ENCODE measurements at regions not wholly inside any gene's neighbourhood (a gene's known extent, or its start where the extent isn't known, plus 50 kb on each side); places are given as distances from the start of the nearest gene placed in this dataset.
A peak's percentile ranks its signal among the peaks of the same experiment; 100 is the strongest.

- no peak for DNase-seq (ENCODE audit: extremely low spot score, unreplicated experiment)
- H3K9me3 Mint-ChIP-seq (ENCODE audit: unreplicated experiment): no peaks in the 10 kb centered on the region
- no peaks in the 10 kb centered on the region for H3K27me3 Mint-ChIP-seq (ENCODE audit: unreplicated experiment)
- TF ChIP-seq, protein P1, sequence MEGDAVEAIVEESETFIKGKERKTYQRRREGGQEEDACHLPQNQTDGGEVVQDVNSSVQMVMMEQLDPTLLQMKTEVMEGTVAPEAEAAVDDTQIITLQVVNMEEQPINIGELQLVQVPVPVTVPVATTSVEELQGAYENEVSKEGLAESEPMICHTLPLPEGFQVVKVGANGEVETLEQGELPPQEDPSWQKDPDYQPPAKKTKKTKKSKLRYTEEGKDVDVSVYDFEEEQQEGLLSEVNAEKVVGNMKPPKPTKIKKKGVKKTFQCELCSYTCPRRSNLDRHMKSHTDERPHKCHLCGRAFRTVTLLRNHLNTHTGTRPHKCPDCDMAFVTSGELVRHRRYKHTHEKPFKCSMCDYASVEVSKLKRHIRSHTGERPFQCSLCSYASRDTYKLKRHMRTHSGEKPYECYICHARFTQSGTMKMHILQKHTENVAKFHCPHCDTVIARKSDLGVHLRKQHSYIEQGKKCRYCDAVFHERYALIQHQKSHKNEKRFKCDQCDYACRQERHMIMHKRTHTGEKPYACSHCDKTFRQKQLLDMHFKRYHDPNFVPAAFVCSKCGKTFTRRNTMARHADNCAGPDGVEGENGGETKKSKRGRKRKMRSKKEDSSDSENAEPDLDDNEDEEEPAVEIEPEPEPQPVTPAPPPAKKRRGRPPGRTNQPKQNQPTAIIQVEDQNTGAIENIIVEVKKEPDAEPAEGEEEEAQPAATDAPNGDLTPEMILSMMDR (IDR thresholded peaks at IDR 0.05): no peak
- H3K4me1 Mint-ChIP-seq (ENCODE audit: unreplicated experiment): peaks cover 28% of the 10 kb centered on the region
- no peak overlapping the region for H3K27ac Mint-ChIP-seq (ENCODE audit: unreplicated experiment)
- no peak overlapping the region for H3K4me3 Mint-ChIP-seq (ENCODE audit: unreplicated experiment)
- H3K36me3 Mint-ChIP-seq (ENCODE audit: unreplicated experiment): peaks cover 15% of the 10 kb centered on the region
These were observed 61.7 kb downstream of the TET3 start for GRCh38 chr2:74046441-74046840.

DNA sequence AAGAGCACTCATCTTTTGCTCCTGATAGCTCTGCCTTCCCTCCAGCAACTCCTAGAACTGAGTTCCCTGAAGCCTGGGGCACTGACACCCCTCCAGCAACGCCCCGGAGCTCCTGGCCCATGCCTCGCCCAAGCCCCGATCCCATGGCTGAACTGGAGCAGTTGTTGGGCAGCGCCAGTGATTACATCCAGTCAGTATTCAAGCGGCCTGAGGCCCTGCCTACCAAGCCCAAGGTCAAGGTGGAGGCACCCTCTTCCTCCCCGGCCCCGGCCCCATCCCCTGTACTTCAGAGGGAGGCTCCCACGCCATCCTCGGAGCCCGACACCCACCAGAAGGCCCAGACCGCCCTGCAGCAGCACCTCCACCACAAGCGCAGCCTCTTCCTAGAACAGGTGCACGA is 62.4 kb downstream of the TET3 start:
- no peak for DNase-seq (ENCODE audit: extremely low spot score, unreplicated experiment)
- TF ChIP-seq, protein P1 (IDR thresholded peaks at IDR 0.05): no peak
- Mint-ChIP-seq H3K4me3 (ENCODE audit: unreplicated experiment) (no peak overlapping the region), H3K27ac (ENCODE audit: unreplicated experiment) (no peak overlapping the region), H3K9me3 (ENCODE audit: unreplicated experiment) (no peaks in the 10 kb centered on the region), H3K4me1 (ENCODE audit: unreplicated experiment) (peaks cover 28% of the 10 kb centered on the region), H3K36me3 (ENCODE audit: unreplicated experiment) (peaks cover 15% of the 10 kb centered on the region), H3K27me3 (ENCODE audit: unreplicated experiment) (no peaks in the 10 kb centered on the region)

DNA sequence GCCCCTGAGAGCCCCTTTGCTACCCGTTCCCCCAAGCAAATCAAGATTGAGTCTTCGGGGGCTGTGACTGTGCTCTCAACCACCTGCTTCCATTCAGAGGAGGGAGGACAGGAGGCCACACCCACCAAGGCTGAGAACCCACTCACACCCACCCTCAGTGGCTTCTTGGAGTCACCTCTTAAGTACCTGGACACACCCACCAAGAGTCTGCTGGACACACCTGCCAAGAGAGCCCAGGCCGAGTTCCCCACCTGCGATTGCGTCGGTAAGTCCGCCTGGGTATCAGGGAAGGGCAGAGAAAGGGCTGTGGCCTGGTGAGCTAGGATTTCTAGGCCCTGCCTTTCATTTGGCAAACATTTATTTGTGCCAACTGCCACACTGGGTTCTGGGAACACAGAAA is 63.4 kb downstream of the TET3 start:
- Mint-ChIP-seq H3K4me3 (ENCODE audit: unreplicated experiment) (no peak overlapping the region), H3K27ac (ENCODE audit: unreplicated experiment) (no peak overlapping the region), H3K27me3 (ENCODE audit: unreplicated experiment) (no peaks in the 10 kb centered on the region), H3K4me1 (ENCODE audit: unreplicated experiment) (peaks cover 23% of the 10 kb centered on the region), H3K36me3 (ENCODE audit: unreplicated experiment) (peaks cover 16% of the 10 kb centered on the region), H3K9me3 (ENCODE audit: unreplicated experiment) (no peaks in the 10 kb centered on the region)
- TF ChIP-seq, protein P1 (IDR thresholded peaks at IDR 0.05): no peak
- DNase-seq (ENCODE audit: extremely low spot score, unreplicated experiment): peak; percentile 48

DNA sequence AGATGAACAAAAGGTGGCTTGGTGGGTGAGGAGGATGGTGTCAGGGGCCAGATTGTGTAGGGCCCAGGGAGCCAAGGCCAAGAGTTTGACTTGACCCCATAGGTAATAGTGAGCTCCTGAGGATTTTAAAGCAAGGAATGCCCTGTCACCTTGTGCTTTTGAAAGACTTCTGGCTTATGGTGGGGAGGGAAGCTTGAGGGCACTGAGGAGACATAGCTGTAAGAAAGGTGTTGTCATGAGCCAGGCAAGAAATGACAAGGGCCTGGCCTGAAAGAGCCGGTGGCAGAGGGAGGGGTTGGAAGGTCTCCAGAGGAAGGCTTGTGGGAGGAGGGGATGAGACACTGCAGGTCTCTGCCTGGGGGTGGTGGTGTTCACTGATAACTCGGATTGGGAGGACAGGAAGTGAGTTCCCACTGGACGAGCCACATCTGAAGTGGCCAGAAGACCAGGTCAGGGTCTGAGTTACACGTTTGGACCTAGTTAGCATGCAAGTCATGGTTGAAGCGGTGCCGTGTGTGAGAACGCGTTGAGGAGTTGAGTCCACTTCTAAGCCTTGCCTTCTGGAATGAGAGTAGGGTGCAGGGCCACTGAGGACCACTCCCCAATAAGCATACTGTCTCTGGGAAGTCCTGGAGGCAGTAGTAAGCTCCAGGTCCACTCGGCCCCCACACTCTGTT is 64.3 kb downstream of the TET3 start:
- H3K9me3 Mint-ChIP-seq (ENCODE audit: unreplicated experiment): no peaks in the 10 kb centered on the region

DNA sequence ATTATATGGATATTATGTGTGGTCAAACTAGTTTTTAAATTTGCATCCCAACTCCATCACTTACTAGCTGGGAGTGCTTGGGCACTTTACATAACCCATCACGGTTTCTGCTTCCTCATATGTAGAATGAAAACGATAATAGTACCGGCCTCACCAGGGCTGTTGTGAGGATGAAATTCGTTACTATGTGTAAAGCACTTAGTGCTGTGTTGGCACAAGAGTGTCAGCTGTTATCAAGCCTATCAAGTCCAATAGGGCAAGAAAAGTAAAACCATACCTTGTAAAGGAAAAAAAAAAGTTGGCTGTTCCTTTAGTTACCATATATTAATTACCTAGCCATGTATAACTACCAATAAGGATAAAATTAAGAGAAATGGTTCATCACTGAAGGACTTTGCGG is 65.4 kb downstream of the TET3 start:
- no peaks in the 10 kb centered on the region for H3K27me3 Mint-ChIP-seq (ENCODE audit: unreplicated experiment)
- H3K9me3 Mint-ChIP-seq (ENCODE audit: unreplicated experiment): no peaks in the 10 kb centered on the region
- DNase-seq (ENCODE audit: extremely low spot score, unreplicated experiment): no peak
- TF ChIP-seq, protein P1 (IDR thresholded peaks at IDR 0.05): no peak
- H3K4me1 Mint-ChIP-seq (ENCODE audit: unreplicated experiment): peaks cover 25% of the 10 kb centered on the region
- H3K4me3 Mint-ChIP-seq (ENCODE audit: unreplicated experiment): no peak overlapping the region
- peaks cover 26% of the 10 kb centered on the region for H3K36me3 Mint-ChIP-seq (ENCODE audit: unreplicated experiment)
- no peak overlapping the region for H3K27ac Mint-ChIP-seq (ENCODE audit: unreplicated experiment)

More for the DNA sequence above, 64.3 kb downstream of the TET3 start:
- peaks cover 22% of the 10 kb centered on the region for H3K36me3 Mint-ChIP-seq (ENCODE audit: unreplicated experiment)
- H3K4me3 Mint-ChIP-seq (ENCODE audit: unreplicated experiment): no peak overlapping the region
- TF ChIP-seq, protein P1 (IDR thresholded peaks at IDR 0.05): no peak
- H3K27ac Mint-ChIP-seq (ENCODE audit: unreplicated experiment): no peak overlapping the region
- H3K27me3 Mint-ChIP-seq (ENCODE audit: unreplicated experiment): no peaks in the 10 kb centered on the region
- peak; percentile 73 for DNase-seq (ENCODE audit: extremely low spot score, unreplicated experiment)
- H3K4me1 Mint-ChIP-seq (ENCODE audit: unreplicated experiment): peaks cover 28% of the 10 kb centered on the region

All from osteocyte (in vitro differentiated cells).